ENCODE measurements at regions not wholly inside any gene's neighbourhood (a gene's known extent, or its start where the extent isn't known, plus 50 kb on each side); places are given as distances from the start of the nearest gene placed in this dataset.
"Not testable (repeated sequence)": the region's sequence is repeated elsewhere in the genome, so short reads cannot be mapped to it uniquely, and the experiment has no call there.

DNA sequence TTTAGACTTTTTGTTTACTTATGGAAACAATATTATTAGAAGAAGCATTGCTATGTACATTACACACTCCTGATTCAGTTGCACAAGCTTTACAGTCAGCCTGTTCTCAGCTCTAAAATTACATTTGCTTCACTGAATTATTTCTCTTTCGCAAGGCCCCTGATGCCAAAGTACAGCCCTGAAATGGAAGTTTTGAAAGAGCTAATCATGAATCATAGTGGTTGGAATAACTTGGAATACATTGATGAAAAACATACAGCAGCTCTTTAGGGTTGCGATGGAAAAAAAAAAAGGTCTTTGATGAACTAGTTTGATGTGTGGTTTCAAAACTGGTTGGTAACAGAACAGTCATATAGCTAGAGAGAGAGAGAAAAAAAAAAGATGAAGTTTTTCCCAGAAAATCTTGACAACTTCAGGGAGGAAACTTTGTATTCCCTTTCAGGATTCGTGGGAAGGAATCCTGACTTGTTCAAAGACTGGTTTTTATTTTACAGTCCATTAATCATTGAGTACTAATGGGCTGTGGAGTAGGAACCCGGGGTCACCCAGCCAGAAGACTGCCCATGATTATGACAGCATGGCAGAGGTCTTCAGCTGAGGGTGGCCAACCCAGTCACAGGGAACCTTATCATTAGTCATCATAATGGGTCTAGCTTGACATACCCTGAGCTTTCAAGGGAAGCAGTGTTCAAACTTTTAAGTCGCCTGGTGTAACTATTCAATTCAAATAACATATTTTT is 460.1 kb downstream of the NAV3 start:
- CTCF ChIA-PET (ENCODE audit: partially characterized antibody) = no interaction called here
- no peaks in the 10 kb centered on the region for H3K4me1 Mint-ChIP-seq

DNA sequence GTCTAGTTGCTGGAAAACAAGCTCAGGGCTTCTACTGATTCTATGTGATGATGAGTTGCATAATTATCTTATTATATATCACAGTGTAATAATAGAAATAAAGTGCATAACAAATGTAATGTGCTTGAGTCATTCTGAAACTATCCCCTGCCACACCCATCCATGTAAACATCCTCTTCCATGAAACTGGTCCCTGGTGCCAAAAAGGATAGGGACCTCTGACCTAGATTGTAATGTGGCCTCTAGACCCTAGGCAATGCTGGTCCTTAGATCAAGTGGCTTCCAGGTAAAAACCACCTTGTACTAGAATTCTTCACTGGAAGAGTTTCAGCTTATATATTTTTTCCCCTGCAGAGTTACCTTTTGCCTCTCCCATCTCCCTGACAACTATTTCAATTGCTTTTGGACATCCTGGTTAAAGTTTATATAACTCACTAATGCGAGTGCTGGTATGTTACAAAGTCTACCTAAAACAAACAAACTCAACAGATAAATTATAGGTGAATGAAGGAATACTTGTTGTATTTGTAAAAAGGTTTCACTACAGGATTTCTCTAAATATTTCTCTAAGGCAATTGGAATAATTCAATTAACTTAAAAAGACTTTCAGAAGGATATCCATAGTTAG is 462.5 kb downstream of the NAV3 start:
- H3K27me3 ChIP-seq (ENCODE audit: insufficient read depth, low read length) = no peaks in the 10 kb centered on the region
- H3K36me3 ChIP-seq (ENCODE audit: insufficient read depth, low read length) = no peaks in the 10 kb centered on the region
- intact Hi-C loops (cut with micrococcal nuclease) = no loop called here
- no peaks in the 10 kb centered on the region for H3K9me3 ChIP-seq (ENCODE audit: control insufficient read depth in 1 of 2, low read length in 2 of 2)
- Mint-ChIP-seq H3K36me3 (no peaks in the 10 kb centered on the region), H3K9me3 (peaks cover 0 to 12% (median 6%) of the 10 kb centered on the region in 8 donors), H3K4me1 (no peaks in the 10 kb centered on the region), H3K27ac (no peak overlapping the region), H3K27me3 (no peaks in the 10 kb centered on the region), H3K4me3 (no peak overlapping the region)
- no peak overlapping the region for H3K27ac ChIP-seq (ENCODE audit: low read depth, low read length)
- H3K4me1 ChIP-seq (ENCODE audit: insufficient read depth, low read length) = no peaks in the 10 kb centered on the region
- ChIA-PET CTCF (ENCODE audit: partially characterized antibody) (no interaction called here), POLR2A (ENCODE audit: partially characterized antibody) (no interaction called here)
- no peak overlapping the region for H3K4me3 ChIP-seq (ENCODE audit: low read length in 2 of 2)
- no peak for DNase-seq

More for the DNA sequence above, 460.1 kb downstream of the NAV3 start:
- Histone ChIP-seq H3K27ac (ENCODE audit: low read depth, low read length) (no peak overlapping the region), H3K4me3 (ENCODE audit: low read length in 2 of 2) (no peak overlapping the region), H3K4me1 (ENCODE audit: insufficient read depth, low read length) (no peaks in the 10 kb centered on the region), H3K9me3 (ENCODE audit: control insufficient read depth in 1 of 2, low read length in 2 of 2) (no peaks in the 10 kb centered on the region), H3K27me3 (ENCODE audit: insufficient read depth, low read length) (no peaks in the 10 kb centered on the region), H3K36me3 (ENCODE audit: insufficient read depth, low read length) (no peaks in the 10 kb centered on the region)
- Mint-ChIP-seq H3K36me3 (no peaks in the 10 kb centered on the region), H3K27me3 (no peaks in the 10 kb centered on the region), H3K4me3 (no peak overlapping the region), H3K27ac (no peak overlapping the region), H3K9me3 (peaks cover 0 to 12% (median 6%) of the 10 kb centered on the region in 8 donors)
- intact Hi-C loops (cut with micrococcal nuclease) = no loop called here
- POLR2A ChIA-PET (ENCODE audit: partially characterized antibody) = no interaction called here
- no peak for DNase-seq

- H3K27ac Mint-ChIP-seq; DNase-seq; POLR2A ChIA-PET (ENCODE audit: partially characterized antibody); H3K4me3 ChIP-seq (ENCODE audit: low read length in 2 of 2); H3K4me3 Mint-ChIP-seq; CTCF ChIA-PET (ENCODE audit: partially characterized antibody); H3K4me1 Mint-ChIP-seq; H3K9me3 ChIP-seq (ENCODE audit: control insufficient read depth in 1 of 2, low read length in 2 of 2); H3K36me3 Mint-ChIP-seq; H3K27me3 Mint-ChIP-seq; intact Hi-C loops (cut with micrococcal nuclease); H3K27me3 ChIP-seq (ENCODE audit: insufficient read depth, low read length); H3K27ac ChIP-seq (ENCODE audit: low read depth, low read length); H3K36me3 ChIP-seq (ENCODE audit: insufficient read depth, low read length); H3K4me1 ChIP-seq (ENCODE audit: insufficient read depth, low read length): not testable (repeated sequence)
- H3K9me3 Mint-ChIP-seq = peaks cover 0 to 12% (median 5%) of the 10 kb centered on the region in 8 donors
Observed at GRCh38 chr12:78301282-78301681, 470.6 kb downstream of the NAV3 start.

GRCh38 chr12:78305808-78306207 is 475.1 kb downstream of the NAV3 start:
- Histone ChIP-seq H3K27ac (ENCODE audit: low read depth, low read length) (no peak overlapping the region), H3K4me3 (ENCODE audit: low read length in 2 of 2) (no peak overlapping the region), H3K27me3 (ENCODE audit: insufficient read depth, low read length) (no peaks in the 10 kb centered on the region), H3K36me3 (ENCODE audit: insufficient read depth, low read length) (no peaks in the 10 kb centered on the region), H3K4me1 (ENCODE audit: insufficient read depth, low read length) (no peaks in the 10 kb centered on the region), H3K9me3 (ENCODE audit: control insufficient read depth in 1 of 2, low read length in 2 of 2) (no peaks in the 10 kb centered on the region)
- no peaks in the 10 kb centered on the region for H3K36me3 Mint-ChIP-seq
- peaks cover 0 to 5% (median 2%) of the 10 kb centered on the region in 8 donors for H3K9me3 Mint-ChIP-seq
- H3K4me3 Mint-ChIP-seq = no peak overlapping the region
- H3K4me1 Mint-ChIP-seq = no peaks in the 10 kb centered on the region
- no peaks in the 10 kb centered on the region for H3K27me3 Mint-ChIP-seq
- POLR2A ChIA-PET (ENCODE audit: partially characterized antibody) = no interaction called here
- H3K27ac Mint-ChIP-seq = no peak overlapping the region
- intact Hi-C loops (cut with micrococcal nuclease) = no loop called here
- DNase-seq = no peak
- CTCF ChIA-PET (ENCODE audit: partially characterized antibody) = no interaction called here

DNA sequence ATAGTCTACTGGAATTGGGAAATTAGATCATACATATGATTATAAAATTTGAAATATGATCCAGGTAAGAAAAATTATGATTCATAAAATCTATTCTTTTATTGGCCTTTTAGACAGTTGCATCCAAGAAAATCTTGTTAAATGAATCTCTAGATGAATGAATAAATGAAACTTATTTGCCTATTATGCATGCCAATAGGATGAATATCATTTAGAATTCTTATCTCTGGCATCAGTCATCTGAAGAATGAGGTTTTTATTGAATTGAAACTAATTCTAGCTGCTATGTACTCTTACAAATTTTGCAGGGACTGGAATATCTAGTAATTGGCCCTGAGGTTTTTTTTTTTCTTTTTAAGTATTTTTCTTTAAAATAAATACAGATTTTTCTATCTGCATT is 475.5 kb downstream of the NAV3 start:
- H3K9me3 Mint-ChIP-seq = peaks cover 0 to 5% (median 2%) of the 10 kb centered on the region in 8 donors
- no peaks in the 10 kb centered on the region for H3K36me3 Mint-ChIP-seq
- Histone ChIP-seq H3K36me3 (ENCODE audit: insufficient read depth, low read length) (no peaks in the 10 kb centered on the region), H3K4me1 (ENCODE audit: insufficient read depth, low read length) (no peaks in the 10 kb centered on the region), H3K4me3 (ENCODE audit: low read length in 2 of 2) (no peak overlapping the region), H3K27ac (ENCODE audit: low read depth, low read length) (no peak overlapping the region), H3K9me3 (ENCODE audit: control insufficient read depth in 1 of 2, low read length in 2 of 2) (no peaks in the 10 kb centered on the region), H3K27me3 (ENCODE audit: insufficient read depth, low read length) (no peaks in the 10 kb centered on the region)
- intact Hi-C loops (cut with micrococcal nuclease) = no loop called here
- H3K4me1 Mint-ChIP-seq = no peaks in the 10 kb centered on the region
- no peak for DNase-seq
- H3K4me3 Mint-ChIP-seq = no peak overlapping the region
- CTCF ChIA-PET (ENCODE audit: partially characterized antibody) = no interaction called here
- H3K27ac Mint-ChIP-seq = no peak overlapping the region
- POLR2A ChIA-PET (ENCODE audit: partially characterized antibody) = no interaction called here
- H3K27me3 Mint-ChIP-seq = no peaks in the 10 kb centered on the region

DNA sequence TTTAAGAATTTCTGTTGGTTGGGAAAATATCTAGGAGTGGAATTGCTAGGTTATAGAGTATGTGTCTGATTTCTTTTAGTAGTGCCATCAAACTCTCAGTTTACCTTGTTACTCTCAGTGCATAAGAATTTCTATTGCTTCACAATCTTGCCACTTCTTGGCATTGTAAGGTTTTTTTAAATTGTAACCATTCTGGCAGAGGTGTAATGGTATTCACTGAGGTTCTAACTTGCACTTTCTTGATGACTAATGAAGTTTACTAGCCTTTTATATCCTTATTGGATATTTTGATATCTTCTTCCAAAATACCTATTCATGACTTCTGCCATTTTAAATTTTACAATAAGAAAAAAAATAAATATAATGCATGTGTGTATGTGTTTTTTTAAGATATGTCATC is 478.0 kb downstream of the NAV3 start:
- no peak overlapping the region for H3K4me3 Mint-ChIP-seq
- CTCF ChIA-PET (ENCODE audit: partially characterized antibody) = no interaction called here
- Histone ChIP-seq H3K9me3 (ENCODE audit: control insufficient read depth in 1 of 2, low read length in 2 of 2) (no peaks in the 10 kb centered on the region), H3K4me3 (ENCODE audit: low read length in 2 of 2) (no peak overlapping the region), H3K36me3 (ENCODE audit: insufficient read depth, low read length) (no peaks in the 10 kb centered on the region), H3K4me1 (ENCODE audit: insufficient read depth, low read length) (no peaks in the 10 kb centered on the region), H3K27me3 (ENCODE audit: insufficient read depth, low read length) (no peaks in the 10 kb centered on the region), H3K27ac (ENCODE audit: low read depth, low read length) (no peak overlapping the region)
- POLR2A ChIA-PET (ENCODE audit: partially characterized antibody) = no interaction called here
- no peaks in the 10 kb centered on the region for H3K27me3 Mint-ChIP-seq
- H3K4me1 Mint-ChIP-seq = no peaks in the 10 kb centered on the region
- intact Hi-C loops (cut with micrococcal nuclease) = no loop called here
- H3K36me3 Mint-ChIP-seq = no peaks in the 10 kb centered on the region
- no peak for DNase-seq
- H3K9me3 Mint-ChIP-seq = peaks cover 0 to 10% (median 0%) of the 10 kb centered on the region in 8 donors
- no peak overlapping the region for H3K27ac Mint-ChIP-seq

DNA sequence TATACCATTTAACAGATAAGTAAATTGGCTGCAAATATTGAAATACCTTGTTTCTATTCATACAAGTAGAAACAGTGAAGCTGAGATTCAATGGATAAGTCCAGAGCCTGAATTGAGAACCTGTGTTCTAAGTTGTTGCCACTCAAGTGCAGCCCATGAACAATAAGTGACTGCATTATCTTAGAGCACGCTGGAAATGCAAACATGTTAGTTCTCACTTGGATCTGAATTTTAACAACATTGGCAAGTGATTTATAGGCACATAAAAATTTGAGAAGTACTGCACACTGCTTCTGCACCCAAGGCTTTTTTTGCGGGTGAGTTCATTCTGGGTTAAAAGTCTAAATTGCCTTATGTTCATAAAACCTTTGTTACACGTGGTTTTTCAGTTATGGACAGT is 484.3 kb downstream of the NAV3 start:
- POLR2A ChIA-PET (ENCODE audit: partially characterized antibody) = no interaction called here

More for the DNA sequence above, 484.3 kb downstream of the NAV3 start:
- H3K4me1 Mint-ChIP-seq = no peaks in the 10 kb centered on the region
- Histone ChIP-seq H3K27me3 (ENCODE audit: insufficient read depth, low read length) (no peaks in the 10 kb centered on the region), H3K27ac (ENCODE audit: low read depth, low read length) (no peak overlapping the region), H3K9me3 (ENCODE audit: control insufficient read depth in 1 of 2, low read length in 2 of 2) (no peaks in the 10 kb centered on the region), H3K4me3 (ENCODE audit: low read length in 2 of 2) (no peak overlapping the region), H3K36me3 (ENCODE audit: insufficient read depth, low read length) (no peaks in the 10 kb centered on the region), H3K4me1 (ENCODE audit: insufficient read depth, low read length) (no peaks in the 10 kb centered on the region)
- H3K9me3 Mint-ChIP-seq = peaks cover 0 to 13% (median 2%) of the 10 kb centered on the region in 8 donors
- no peaks in the 10 kb centered on the region for H3K36me3 Mint-ChIP-seq
- CTCF ChIA-PET (ENCODE audit: partially characterized antibody) = no interaction called here
- no peaks in the 10 kb centered on the region for H3K27me3 Mint-ChIP-seq
- H3K4me3 Mint-ChIP-seq = no peak overlapping the region
- no peak overlapping the region for H3K27ac Mint-ChIP-seq
- intact Hi-C loops (cut with micrococcal nuclease) = no loop called here
- no peak for DNase-seq
